LoVo (cell line): ENCODE measurements at regions not wholly inside any gene's neighbourhood (a gene's known extent, or its start where the extent isn't known, plus 50 kb on each side); places are given as distances from the start of the nearest gene placed in this dataset.

ENCODE experiments used
- DNase-seq: peaks from one replicate; pipeline ENCODE4 v3.0.0-alpha.2; 2016; ENCODE audit warnings: low spot score

DNA sequence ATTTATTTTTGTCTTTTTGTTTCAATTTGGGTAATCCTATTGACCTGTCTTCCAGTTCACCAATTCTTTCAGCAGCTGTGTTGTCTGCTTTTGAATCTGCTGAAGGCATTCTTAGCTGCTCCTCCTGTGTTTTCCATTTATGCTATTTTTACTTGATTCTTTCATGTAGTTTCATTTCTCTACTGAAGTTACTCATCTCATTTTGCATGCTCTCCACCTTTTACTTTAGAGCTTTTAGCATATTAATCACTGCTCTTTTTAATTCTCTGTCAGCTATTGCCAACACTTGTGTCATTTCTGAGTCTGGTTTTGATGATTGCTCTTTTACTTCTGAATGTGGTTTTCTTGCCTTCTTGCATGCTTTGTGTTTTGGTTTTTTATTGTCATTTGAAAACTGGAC, 496.0 kb upstream of the CLINT1 start:
- DNase-seq, result no peak

DNA sequence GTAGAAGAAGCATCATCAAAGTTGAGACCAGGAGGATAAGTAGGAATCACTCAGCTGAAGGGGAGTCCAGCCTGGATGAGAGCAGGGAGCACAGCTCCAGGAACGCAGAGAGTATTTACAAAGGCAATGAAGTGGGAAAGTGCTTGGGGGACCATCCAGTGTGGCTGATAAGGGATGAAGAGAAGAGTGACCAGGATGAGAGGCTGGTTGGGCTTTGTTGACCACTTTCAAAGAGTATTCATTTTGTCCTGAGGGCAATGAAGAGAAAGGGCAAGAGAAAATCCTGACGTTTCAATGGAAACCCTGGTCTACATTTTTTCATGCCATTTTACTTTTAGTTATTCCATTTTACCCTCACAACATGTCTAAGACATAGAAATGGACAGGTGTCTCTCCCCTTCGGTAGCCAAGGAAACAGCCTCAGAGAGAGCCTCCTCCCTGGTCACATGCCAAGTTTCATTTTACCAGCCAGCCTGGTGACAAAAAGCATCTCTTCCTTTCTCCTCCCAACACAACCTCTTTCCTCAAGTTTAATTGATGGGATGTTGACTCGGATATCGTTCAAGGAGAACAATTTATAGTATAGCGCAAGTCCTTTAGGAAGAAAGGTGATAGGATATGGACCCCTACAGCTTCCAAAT, 492.7 kb upstream of the CLINT1 start:
- no peak for DNase-seq

DNA sequence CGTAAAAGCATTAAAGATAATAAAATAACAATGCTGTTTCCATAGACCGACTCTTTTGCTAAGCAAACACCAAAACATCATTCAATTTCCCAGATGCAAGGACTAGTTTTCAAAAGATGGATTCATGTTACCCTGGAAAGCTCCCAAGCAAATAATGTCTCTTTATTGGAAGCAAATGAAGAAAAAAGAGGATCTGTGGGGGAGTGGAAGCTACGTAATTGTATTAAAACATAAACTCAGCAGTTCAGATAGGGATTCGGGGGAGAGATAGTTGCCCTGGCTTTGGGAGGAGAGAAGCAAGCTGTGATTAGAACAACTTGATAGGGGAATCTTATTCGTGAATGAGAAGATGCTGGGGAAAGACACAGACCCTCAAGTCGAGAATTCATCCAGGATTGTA, 491.0 kb upstream of the CLINT1 start:
- no peak for DNase-seq

DNA sequence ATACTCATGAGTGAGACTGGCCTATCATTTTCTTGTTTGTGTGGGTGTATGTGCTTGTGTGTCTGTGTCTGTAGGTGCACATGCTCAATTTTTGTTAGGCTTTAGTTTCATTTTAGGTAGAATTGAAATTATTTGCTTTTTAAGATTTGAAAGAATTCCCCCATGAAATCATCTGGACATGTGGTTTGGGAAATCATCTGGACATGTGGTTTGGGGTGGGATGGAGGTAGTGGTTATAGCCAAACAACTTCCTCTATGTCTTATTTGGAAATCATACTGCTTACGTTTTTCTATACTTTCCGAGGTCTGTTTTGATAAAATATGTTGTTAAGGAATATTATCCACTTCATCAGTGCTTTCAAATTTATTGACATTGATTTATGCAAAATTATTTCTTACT, 485.4 kb upstream of the CLINT1 start:
- DNase-seq, result no peak

DNA sequence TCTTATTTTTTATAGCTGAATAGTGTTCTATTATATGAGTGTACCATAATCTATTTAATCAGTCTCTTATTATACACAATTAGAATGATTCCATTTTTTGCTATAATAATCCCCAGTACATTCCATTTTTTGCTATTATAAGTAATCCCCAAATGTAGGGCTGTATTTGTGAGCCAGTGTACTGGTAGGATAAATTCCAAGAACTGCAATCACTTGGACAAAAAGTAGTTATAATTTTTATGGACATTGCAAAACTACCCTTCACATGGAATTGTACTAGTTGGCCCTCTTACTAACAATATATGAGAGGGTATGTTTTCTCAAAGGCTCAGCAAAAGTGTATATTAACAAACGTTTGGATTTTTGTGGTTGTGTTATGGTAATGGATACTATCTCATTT, 481.7 kb upstream of the CLINT1 start:
- no peak for DNase-seq

DNA sequence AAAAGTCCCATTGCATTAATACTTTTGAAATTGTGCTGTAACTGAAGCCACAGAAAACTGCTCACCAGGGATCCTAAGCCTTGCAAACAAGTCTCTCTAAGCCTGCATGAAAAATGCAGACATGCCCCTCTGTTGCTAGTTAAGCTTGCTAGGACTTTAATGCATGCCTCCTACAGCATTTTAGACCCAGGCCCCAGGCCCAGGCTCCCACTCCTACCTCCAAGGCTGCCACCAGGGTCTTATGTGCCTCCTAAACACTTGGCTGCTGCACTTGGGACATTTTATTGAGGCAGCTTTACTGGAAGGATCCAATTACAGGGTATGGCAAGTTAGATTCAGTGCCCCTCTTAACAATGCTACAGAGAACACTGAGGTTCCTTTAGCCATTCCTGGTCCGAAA, 467.3 kb upstream of the CLINT1 start:
- no peak for DNase-seq

DNA sequence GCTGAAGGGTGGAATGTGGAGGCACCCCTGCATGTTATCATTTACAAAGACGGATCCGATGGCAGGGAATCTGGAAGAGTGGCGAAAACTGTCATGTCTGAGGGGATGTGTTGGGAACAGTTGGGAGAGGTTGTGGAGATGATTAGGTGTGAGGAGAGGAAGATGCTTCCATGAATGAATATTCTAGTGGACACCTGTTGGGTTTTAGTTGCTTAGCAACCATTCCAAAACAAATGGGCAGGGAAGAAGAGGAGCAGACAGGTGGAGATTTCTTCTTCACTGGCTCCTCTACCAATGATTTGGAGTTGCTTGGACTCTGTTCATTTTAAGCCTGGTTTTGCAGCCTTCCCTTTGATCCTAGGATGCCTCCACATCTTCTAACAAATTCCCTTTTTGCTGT, 465.3 kb upstream of the CLINT1 start:
- DNase-seq, result no peak

DNA sequence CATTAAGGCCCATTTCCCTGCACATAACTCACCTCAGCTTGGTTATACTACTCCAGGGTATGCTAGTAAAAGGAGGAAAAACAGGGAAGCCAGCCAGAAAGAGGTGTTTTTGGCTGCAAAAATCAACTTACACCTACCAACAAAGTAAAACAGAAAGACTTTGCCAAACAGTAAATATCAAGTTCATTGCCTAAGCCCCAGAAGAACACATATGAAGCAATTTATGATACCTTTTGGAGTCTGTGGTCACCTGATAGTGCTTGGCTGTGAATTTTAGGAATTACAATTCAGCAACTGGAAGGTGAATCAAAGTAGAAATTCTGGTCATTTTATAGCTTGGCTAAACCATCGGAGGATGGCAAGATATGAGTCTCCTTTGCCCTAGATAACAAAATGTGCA, 463.7 kb upstream of the CLINT1 start:
- DNase-seq, result no peak

DNA sequence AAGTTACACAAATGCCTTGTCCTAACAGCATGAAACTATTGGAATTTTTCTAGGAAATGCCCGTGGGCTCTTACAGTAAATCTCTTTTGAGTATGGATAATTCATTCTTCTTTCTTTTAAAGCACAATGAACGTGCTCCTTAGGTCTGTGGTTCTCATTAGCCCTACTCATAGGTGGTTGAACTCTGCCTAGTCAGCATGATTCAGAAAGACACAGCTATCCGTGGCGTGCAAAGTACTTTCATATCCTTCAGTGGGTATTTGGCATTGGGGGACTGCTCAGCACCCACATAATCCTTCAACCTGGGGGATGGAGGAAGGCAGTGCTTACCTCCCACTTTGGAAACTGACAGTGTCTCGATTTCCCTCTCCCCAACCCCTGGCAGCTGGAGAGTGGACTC, 462.0 kb upstream of the CLINT1 start:
- DNase-seq, result no peak

DNA sequence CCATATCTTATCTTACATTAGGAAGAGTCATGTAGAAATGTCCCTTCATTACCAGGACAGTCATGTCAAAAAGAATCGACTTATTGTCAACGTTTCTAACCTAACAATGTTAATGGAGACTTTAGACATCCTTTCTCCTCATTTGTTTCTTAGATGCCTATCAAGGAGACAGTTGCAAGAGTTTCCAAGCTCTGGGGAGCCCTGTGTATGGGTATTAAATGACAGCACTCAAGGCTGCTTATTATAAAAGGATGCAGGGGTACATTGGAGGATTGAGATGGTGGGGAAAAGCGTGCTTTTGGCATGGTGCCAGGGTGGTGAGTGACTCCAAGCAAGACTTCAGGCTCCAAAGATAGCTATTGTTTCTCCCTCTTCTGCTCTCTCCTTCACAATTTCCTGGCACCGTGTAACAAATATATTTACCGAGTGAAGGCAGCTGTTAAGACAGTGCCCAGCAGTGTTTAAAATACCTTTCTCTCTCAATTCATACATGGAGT, 461.3 kb upstream of the CLINT1 start:
- no peak for DNase-seq

DNA sequence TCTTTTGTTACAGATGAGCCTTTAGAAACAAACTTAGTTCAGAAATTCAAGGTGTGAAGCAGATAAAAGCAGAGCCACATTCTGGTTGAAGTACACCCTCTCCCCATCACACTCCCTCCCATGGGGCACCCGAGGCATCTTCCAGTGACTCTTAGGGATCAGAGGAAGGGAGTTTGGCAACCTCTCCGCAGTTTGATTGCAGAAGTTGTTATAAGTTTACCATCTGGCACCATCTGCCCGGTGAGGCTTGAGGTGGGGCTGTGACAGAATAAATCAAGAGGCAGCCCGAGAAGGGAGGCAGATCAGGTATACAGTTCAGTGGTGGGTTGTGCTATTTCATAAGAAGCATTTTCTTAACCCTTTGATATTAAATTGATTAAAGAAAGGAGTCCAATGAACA, 458.6 kb upstream of the CLINT1 start:
- DNase-seq, result no peak

DNA sequence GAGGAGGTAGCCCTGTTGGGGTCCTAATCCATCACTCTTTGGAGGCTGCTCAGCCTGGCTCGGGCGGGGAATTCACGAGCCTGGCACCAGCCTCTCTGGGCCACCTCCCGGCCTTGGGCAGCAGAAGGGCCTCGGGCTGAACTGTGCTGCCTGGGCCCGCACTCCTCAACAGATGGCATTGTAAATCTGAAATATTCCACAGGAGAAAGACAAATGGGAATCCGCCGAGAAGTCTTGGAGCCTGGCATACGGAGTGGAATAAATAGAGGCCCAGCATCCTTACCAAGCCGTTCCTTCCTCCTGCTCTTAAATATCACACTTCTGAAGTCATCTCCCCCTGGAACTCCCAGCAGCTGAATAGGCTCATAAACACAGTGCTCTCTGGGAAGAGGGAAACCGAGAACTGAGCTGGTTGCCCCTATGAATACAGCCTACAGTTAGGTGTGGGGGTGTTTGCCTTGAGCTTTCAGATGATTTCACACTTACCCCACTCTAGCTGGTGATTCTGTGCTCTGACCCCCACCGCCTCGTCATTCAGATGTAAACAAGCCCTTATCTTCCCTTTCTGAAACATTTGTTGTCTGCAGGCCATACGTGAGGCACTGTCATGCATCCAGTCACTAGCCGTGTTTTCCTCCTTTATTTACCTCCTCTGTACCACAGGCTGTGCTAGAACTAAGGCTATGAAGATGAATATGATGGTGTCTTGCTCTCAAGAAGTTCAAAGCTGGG, 455.0 kb upstream of the CLINT1 start:
- no peak for DNase-seq

DNA sequence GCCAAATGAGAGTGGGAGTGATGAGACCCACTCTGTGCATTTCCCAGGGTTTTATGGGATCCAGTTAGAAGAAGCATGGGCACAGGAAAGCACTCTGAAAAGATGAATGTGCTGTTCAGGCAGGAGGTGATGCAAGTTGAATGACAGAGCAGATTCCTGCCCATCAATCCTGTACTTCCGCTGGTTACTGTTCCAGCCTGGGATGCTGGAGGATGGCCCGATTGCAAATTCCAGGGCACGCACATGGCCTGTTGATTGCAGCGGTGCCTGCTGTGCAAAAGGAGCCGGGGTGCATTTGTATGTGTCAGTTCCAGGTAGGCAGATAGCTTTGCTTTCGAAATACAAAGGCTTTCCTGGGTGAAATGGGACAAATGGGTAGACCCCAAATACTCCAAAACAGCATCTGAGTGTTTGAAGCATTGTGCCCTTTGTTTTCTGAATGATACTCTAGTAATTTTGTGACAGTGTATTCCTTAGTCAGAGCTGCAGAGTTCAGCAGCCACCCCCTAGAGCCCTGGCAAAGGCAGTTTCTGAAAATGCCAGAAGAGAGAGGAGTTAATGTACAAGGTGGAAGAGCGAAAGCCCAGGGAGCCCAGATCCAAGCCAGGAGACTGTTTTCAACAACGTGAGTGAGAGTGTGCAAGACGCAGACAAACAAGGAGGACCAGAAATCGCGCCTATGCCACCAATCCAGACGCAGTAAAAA, 454.2 kb upstream of the CLINT1 start:
- DNase-seq, result no peak

DNA sequence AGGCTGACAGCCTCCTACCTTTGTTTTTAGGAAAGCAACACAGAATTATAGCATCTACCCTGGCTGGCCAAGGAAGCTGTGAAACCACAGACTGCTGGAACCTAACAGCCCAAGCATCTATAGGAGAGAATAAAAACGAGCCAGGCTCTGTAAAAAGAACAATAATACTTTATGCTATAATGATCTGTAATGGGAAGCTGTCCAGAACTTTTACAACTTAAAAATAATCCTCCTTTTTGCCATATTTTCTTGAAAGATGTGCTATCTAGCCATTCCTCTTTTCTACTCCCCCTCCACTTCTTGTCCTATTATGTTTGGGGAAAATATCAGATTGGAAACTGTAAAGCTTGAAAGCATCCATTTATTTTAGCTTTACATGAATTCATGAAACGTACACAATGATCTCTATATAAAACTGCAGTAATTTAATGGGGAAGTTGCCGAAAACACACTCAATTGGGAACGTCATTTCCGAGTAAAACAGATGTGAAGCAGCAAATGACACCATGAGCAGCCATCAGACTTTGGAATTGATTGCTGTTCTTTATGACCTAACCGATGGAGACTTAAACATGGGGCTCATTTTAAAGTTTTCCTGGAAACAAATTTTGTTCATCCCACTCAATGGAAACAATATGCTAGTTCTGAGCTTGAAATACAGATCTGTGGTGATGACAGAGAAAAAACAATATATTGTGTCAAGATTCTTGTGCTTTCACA, 450.3 kb upstream of the CLINT1 start:
- DNase-seq, result no peak

DNA sequence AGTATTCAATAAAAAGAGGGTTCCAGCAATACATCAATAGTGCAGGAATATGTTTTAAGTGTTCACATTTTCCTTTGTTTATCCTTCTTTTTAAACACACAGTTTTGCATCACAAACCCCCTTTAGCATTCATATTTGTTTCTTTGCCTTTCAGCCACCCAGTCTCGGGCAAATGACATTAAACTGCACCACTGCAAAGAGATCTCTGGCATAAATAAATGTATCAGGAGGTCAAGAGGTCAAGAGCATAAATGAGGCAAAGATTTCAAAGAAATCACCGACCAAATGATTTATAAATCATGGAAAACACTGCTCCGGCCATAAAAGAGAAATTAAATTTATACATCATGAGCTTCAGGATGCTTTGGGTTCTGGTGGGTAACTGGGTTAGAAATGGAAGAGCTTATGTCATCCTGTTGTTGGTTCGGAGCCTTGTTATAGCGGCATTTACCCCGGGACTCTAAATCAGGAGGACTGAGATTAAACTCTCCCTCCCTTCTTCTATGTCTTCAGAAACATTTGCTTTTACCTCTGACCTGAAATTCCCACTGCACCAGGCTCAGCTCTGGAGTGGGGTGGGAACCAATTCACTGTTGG, 449.6 kb upstream of the CLINT1 start:
- DNase-seq, result no peak

DNA sequence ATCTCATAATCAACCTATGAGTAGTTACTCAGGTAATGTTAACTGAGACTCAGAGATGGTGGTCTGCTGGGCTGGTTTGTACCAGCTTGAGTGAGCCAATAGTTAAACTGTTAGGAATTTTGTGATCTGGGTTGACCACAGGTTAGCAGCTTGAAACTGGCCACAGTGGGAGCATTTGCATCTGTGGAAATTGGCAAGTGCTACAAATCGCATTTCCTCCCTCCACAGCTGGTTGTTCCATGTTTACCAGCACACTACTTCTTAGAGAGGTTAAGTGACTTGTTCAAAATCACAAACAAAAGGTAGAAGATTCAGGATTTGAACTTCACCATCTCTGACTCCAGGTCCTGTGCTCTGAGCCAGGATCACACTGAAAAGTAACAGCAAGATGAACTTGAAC, 446.9 kb upstream of the CLINT1 start:
- no peak for DNase-seq

DNA sequence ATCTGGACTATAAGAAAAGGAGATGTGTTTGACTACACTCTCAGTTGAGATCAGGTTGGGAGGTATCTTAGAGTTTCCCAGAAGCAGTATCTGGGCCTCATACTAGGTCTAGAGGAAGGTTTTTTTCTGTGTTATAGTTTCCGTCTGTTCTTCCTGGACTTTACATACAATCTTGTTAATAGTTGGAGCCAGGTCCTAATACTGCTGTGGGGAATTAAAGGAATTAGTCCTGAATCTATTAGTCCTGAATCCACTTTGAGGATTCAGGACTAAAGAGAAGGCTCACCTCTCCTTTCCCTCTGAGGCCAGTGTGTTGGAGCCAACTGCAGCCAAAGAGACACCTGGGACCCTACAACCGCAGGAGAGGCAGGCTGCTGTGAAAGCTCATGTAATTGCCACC, 445.7 kb upstream of the CLINT1 start:
- no peak for DNase-seq

DNA sequence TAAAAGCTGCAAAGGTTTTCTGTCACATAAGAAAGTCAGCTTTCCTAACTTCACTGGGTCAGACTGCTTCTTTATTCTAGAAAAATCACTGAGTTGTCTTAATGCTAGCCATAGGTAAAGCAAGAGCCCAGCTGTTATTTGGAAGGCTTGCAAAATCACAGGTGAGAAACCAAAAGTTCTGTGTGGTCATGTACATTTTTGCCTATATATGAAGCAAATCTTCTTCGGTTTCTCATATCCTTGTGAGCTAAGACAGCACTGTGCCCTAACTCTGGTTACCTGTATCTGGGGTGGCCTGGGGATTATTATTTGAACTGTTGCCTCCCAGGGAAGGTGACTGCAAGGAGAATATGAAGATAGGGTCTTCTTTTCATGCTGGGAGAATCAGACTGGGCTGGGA, 444.9 kb upstream of the CLINT1 start:
- no peak for DNase-seq

DNA sequence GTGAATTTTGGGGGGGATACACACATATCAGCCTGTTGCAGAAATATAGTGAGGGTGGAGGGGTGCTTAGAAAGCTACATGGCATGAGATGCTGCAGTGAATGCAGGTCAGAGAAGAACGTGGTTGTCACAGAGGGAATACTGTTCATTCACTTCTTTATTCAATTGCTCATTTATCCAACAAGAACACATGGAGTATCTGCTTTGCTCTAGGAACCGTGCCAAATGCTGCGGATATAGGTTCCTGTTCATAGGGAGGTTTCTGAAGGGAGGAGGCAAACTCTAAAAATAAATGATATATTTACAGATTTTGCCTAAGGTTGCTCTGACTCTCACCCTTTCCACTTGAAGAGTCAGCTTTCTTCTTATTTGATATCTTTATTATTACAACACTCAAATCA, 444.3 kb upstream of the CLINT1 start:
- DNase-seq, result no peak

DNA sequence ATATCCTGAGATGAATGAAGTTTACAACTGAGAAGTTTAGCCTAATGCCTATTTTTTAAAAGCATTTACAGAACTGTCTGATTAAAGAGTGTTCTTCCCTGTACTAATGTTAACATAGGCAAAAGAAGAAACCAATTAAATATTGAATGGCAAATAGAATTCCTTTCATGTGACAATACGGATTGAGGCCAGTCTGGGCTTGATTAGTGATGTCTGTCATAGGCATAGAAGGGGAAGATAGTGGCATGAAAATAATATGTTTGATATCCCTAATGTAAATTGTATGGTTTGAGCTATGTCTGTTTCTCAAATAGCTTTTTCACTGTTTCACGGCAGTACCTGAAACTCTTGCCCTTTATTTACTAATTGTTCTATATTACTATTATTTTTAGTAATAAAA, 443.1 kb upstream of the CLINT1 start:
- no peak for DNase-seq

DNA sequence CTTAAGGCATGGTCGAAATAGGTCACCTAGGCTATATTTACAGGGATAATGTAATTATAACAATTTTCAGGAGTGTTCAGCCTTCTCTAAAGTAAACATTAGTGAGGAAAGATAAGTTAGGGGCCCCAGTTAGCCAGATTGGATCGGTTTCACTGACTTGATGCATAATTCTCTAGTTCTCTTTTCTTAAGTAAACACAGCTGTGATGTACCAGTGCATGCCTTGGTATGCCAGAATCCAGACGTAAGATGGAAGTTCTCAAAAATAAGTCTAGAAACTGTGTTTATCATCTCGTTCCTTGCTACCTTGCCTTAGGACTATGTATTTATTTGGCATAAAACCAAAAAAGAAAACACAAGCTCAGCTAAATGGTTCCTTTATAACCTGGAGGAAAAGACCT, 442.2 kb upstream of the CLINT1 start:
- no peak for DNase-seq

DNA sequence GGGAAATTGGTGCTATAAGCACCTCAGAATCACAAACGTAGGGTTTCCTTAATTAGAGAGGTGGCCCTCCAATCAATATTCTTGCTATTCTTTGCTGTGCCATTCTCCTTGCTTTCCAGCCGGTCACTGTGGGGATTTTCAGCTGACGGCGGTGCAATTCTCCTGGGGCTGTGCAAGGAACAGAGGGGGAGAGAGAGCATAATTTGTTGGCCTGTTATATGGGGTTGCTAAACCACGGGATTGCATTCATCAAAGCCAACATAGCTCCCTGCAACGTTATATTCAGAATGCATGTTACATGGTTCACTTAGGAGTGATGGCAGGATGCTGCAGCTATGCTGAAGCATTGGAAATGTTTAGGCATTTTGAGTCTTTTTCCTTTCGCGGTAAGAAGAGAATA, 441.3 kb upstream of the CLINT1 start:
- DNase-seq, result no peak
